GM20431 (cell line): ENCODE measurements at regions not wholly inside any gene's neighbourhood (a gene's known extent, or its start where the extent isn't known, plus 50 kb on each side); places are given as distances from the start of the nearest gene placed in this dataset.
"Not testable (repeated sequence)": the region's sequence is repeated elsewhere in the genome, so short reads cannot be mapped to it uniquely, and the experiment has no call there.

Source experiments
- in situ Hi-C: fragments of 300-500 bp; cut with MseI, MboI; formaldehyde crosslinking; loops from one replicate; pipeline ENCODE4 v1.15.0; 2020; ENCODE audit warnings: low sequenced_read_pairs; ENCODE audit not compliant: unreplicated experiment

DNA sequence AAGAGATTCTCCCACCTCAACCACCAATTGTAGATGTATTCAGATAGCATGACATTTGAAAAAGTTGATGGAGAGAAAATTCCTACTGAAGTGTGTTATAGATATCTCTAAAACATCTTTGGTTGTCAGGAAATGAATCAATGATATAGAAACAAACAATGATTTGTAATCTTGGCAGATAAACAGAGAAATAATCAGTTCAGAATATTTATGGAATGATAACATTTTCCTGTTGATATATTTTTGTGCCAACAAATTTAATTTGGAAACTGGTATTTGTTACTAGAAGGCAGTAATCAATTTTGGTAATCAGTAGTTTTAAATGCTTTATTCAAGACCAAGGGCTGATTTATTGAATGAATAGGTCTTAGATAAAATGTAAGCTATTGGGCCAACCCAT is 695.6 kb downstream of the USP25 start:
- in situ Hi-C loops = no loop called here

DNA sequence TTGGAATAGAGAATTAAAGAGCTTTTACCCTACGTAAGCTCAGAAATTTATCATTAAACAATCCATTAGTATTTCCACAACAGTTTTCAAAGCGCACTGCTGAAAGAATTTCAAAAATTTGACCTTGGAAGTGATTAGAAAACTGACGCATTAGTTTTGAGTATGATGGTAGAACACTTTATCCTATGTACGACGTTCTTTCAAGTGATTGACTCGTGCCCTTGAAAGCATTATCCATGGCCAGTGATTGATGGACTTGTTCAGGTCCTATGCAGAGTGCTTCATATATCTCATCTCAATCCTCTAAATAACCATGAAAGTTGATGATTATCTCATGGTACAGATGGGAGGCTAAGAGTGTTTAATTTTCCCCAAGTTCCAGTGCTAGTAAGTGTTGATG is 697.2 kb downstream of the USP25 start:
- in situ Hi-C loops = no loop called here

GRCh38 chr21:16427587-16428087 is 697.9 kb downstream of the USP25 start:
- in situ Hi-C loops = no loop called here

- in situ Hi-C loops = no loop called here
Observed at GRCh38 chr21:16437586-16437985, 707.8 kb downstream of the USP25 start.

- in situ Hi-C loops = no loop called here
Observed at GRCh38 chr21:16438761-16439160, 709.0 kb downstream of the USP25 start.

- in situ Hi-C loops = no loop called here
Observed at GRCh38 chr21:16441789-16442188, 712.0 kb downstream of the USP25 start.

DNA sequence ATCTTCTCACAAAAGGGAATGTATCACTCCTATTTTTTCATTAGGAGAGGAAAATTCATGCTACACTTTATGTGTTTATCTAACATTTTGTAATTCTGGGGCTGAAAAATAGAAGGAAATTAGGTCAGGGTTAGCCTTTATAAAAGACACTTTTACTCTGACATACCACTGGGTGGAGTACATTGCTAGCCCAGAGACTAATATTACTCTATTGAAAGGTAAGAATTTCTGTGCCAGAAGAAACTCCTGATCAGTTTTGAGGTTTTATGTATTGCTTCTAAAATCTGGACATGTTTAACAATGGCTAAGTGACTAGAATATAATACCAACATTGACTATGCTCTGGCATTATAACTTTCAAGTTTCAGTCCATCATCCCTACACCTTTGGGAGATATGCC is 724.6 kb downstream of the USP25 start:
- in situ Hi-C loops = no loop called here

- in situ Hi-C loops = no loop called here
Observed at GRCh38 chr21:16455526-16455925, 725.7 kb downstream of the USP25 start.

- in situ Hi-C loops = no loop called here
Observed at GRCh38 chr21:16455978-16456377, 726.2 kb downstream of the USP25 start.

- in situ Hi-C loops = no loop called here
Observed at GRCh38 chr21:16457498-16457897, 727.7 kb downstream of the USP25 start.

- in situ Hi-C loops = no loop called here
Observed at GRCh38 chr21:16460936-16461335, 731.2 kb downstream of the USP25 start.

- in situ Hi-C loops = not testable (repeated sequence)
Observed at GRCh38 chr21:16464211-16464889, 734.6 kb downstream of the USP25 start.

DNA sequence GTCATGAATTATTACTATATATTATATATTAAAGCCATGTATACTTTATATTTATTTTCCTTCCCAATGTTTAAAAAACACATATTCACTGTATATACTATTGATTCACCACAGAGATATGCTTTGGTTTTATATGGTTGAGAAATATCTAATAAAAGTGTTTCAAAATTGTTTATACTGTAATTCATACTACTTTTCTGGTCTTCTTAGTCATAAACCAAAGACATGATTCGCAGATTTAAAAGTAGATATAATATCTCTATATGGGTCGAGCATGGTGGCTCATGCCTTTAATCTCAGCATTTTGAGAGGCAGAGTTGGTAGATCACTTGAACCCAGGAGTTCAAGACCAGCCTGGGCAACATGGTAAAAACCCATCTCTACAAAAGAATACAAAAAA is 738.4 kb downstream of the USP25 start:
- in situ Hi-C loops = no loop called here

- in situ Hi-C loops = no loop called here
Observed at GRCh38 chr21:16473988-16474387, 744.2 kb downstream of the USP25 start.

DNA sequence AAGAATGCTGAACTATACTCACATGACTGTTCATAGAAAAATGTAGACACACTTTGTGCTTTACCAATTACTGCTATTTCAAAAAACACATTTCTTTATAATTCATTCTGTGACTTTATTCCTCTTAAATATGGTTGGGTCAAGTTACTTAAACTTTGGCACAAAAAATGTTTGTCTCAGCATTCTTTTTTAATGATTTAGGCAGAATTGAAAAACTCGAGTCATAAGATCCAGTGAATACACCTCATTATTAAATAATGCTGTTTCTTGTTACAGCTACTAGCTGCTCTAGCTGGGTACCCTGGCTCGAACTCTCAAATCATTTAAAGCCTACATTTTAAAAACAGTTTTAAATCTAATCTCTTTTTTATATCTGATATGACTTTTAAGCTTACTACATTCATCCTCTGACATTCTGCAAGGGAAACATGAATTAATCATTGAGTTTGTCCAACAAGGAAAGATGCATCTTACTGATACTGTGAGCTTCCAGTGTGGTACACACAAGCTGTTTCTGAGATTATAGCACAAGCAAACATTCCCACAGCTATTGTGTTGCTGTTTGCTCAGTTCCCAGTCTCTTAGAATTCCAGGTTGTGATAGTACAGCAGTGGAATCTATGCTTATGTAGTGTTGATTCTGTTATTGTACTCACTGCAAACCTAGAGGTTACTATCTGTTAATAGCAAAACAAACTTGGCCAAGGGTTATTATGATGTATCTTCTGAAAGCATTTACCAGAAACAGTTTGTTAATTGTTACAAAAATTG is 746.5 kb downstream of the USP25 start:
- in situ Hi-C loops = no loop called here

DNA sequence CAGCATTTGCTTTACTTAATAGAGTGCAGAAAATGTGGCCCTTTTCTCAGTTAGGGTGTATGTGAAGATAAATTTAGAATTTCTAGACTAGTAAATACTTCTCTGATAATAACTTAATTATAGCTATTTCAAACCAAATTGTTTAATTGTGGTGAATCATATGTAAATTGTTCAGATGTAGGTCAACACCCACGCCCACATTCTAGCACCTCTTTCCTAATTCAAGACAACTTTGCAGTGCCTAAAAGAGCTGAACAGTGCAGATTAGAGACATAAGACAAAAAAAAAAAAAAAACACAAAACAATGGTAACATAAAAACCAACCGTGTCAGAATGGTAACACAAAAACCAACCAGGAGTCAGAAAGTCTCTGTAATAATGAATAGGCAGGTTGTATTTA is 758.3 kb downstream of the USP25 start:
- in situ Hi-C loops = no loop called here

GRCh38 chr21:16492356-16492755 is 762.6 kb downstream of the USP25 start:
- in situ Hi-C loops = no loop called here

- in situ Hi-C loops = no loop called here
Observed at GRCh38 chr21:16492892-16493291, 763.1 kb downstream of the USP25 start.

- in situ Hi-C loops = no loop called here
Observed at GRCh38 chr21:16496609-16497008, 766.8 kb downstream of the USP25 start.

DNA sequence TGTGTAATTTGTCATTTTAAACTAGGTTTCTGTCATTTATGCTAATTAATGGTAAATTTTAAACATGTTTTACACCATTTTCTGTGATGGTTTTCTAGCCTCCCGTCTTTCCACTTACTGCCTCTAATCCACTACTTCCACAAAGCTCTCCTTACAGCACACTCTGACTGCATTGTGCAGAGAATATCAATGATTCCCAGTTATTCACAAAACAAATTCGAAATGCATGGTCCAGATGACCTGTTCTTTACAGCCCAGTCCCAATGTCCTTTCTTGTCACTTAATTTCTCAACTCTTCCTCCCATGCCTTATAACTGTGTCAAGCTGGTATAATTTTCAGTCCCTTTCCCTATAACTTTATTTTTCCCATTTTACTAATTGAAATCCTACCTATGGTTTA is 770.5 kb downstream of the USP25 start:
- in situ Hi-C loops = no loop called here

DNA sequence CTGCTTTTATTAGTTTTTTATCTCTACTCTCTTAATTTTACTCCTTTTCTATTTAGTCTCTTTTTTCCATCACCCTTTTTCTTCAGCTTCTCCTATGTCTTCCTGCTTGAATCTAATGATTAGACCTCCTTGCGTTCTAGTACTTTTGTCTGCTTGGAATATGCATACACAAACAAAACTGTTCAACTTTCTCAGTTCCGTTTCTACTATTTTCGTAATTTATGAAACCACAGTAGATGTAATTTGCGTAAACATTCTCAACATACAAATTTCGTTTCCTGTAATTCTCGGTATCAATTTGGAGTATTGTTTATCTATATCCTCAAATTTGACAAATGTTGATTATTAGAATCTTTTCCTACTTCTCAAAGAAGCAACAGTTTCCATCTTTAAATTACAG is 772.5 kb downstream of the USP25 start:
- in situ Hi-C loops = no loop called here

DNA sequence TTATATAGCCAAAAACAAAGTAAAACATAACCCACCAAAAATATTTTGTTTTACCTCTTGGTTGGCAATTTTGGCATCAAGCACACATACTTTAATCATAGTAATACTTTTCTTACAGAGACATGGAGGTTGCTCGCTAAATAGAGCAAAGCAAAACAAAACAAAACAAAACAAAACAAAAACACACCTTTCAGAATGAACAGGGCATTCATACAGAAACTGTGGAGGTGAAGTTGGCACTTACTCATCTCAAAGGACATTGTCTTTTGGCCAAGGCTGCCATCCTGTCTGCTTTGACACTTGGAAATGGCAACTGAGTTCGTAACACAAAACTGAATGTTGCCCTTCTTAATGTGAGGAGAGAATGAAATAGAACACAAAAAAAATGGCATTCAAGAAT is 773.1 kb downstream of the USP25 start:
- in situ Hi-C loops = no loop called here
